ENCODE measurements at regions not wholly inside any gene's neighbourhood (a gene's known extent, or its start where the extent isn't known, plus 50 kb on each side); places are given as distances from the start of the nearest gene placed in this dataset.

- H3K27ac ChIP-seq, result no peak overlapping the region
- H3K36me3 ChIP-seq, result no peaks in the 10 kb centered on the region
- H3K4me1 ChIP-seq, result no peaks in the 10 kb centered on the region
- DNase-seq, result no peak
- TF ChIP-seq POLR2A (IDR thresholded peaks at IDR 0.05), result no peak
- no peak for TF ChIP-seq CTCF (IDR thresholded peaks at IDR 0.05)
- H3K9me3 ChIP-seq, result no peaks in the 10 kb centered on the region
- 55 to 92% methylated on average over 2 to 6 of the region's 9 CpGs for WGBS, 2 donors
- intact Hi-C loops (cut with DNase I), result no loop called here
- no peak overlapping the region for H3K4me3 ChIP-seq (replicated peaks in 1 of 3)
- H3K27me3 ChIP-seq, result no peaks in the 10 kb centered on the region
These were observed 262.5 kb upstream of the IRX1 start for GRCh38 chr5:3333105-3333504.

GRCh38 chr5:3331819-3332218 is 263.8 kb upstream of the IRX1 start:
- no peak for DNase-seq

GRCh38 chr5:3330442-3330841 is 265.2 kb upstream of the IRX1 start:
- Histone ChIP-seq H3K4me1 (no peaks in the 10 kb centered on the region), H3K9me3 (no peaks in the 10 kb centered on the region), H3K27ac (no peak overlapping the region), H3K4me3 (replicated peaks in 1 of 3) (no peak overlapping the region), H3K27me3 (no peaks in the 10 kb centered on the region), H3K36me3 (no peaks in the 10 kb centered on the region)
- no peak for DNase-seq
- intact Hi-C loops (cut with DNase I), result no loop called here
- 93 to 99% methylated on average over 6 of the region's 6 CpGs for WGBS, 2 donors
- TF ChIP-seq POLR2A (IDR thresholded peaks at IDR 0.05) (no peak), CTCF (IDR thresholded peaks at IDR 0.05) (no peak)

More at GRCh38 chr5:3331819-3332218, 263.8 kb upstream of the IRX1 start:
- Histone ChIP-seq H3K36me3 (no peaks in the 10 kb centered on the region), H3K27me3 (no peaks in the 10 kb centered on the region), H3K27ac (no peak overlapping the region), H3K9me3 (no peaks in the 10 kb centered on the region), H3K4me3 (replicated peaks in 1 of 3) (no peak overlapping the region), H3K4me1 (no peaks in the 10 kb centered on the region)
- WGBS, 2 donors, result 98 to 100% methylated on average over 5 to 6 of the region's 6 CpGs
- intact Hi-C loops (cut with DNase I), result no loop called here
- TF ChIP-seq CTCF (IDR thresholded peaks at IDR 0.05), result no peak
- no peak for TF ChIP-seq POLR2A (IDR thresholded peaks at IDR 0.05)

- intact Hi-C loops (cut with DNase I), result no loop called here
- TF ChIP-seq POLR2A (IDR thresholded peaks at IDR 0.05), result no peak
- H3K36me3 ChIP-seq, result no peaks in the 10 kb centered on the region
- DNase-seq, result no peak
- H3K27me3 ChIP-seq, result no peaks in the 10 kb centered on the region
- no peaks in the 10 kb centered on the region for H3K9me3 ChIP-seq
- no peaks in the 10 kb centered on the region for H3K4me1 ChIP-seq
- H3K4me3 ChIP-seq (replicated peaks in 1 of 3), result no peak overlapping the region
- no peak overlapping the region for H3K27ac ChIP-seq
- WGBS, 2 donors, result 71% methylated on average over 2 to 4 of the region's 4 CpGs
These were observed 266.2 kb upstream of the IRX1 start for GRCh38 chr5:3329427-3329826.

- Histone ChIP-seq H3K4me1 (no peaks in the 10 kb centered on the region), H3K4me3 (replicated peaks in 1 of 3) (no peak overlapping the region), H3K9me3 (no peaks in the 10 kb centered on the region), H3K27ac (no peak overlapping the region), H3K36me3 (no peaks in the 10 kb centered on the region), H3K27me3 (no peaks in the 10 kb centered on the region)
- no peak for TF ChIP-seq CTCF (IDR thresholded peaks at IDR 0.05)
- TF ChIP-seq POLR2A (IDR thresholded peaks at IDR 0.05), result no peak
- intact Hi-C loops (cut with DNase I), result no loop called here
- 88% methylated on average over 9 of the region's 9 CpGs for WGBS, 2 donors
- DNase-seq, result no peak
These were observed 268.8 kb upstream of the IRX1 start for GRCh38 chr5:3326841-3327232.

Data from thyroid gland (tissue), 4 donors.